Naive thymus-derived CD4-positive, alpha-beta T cell (primary cell): ENCODE measurements at regions not wholly inside any gene's neighbourhood (a gene's known extent, or its start where the extent isn't known, plus 50 kb on each side); places are given as distances from the start of the nearest gene placed in this dataset.

Source experiments
- ATAC-seq: fragments of 150-1000 bp; cut with Tn5 transposase; 2 replicates; pipeline ENCODE4 v1.10.0; 2021; ENCODE audit warnings: mild to moderate bottlenecking, moderate library complexity
- CTCF ChIA-PET: fragments of 350-600 bp; sonication (Branson Sonifier 250); formaldehyde crosslinking; loops from one replicate; lab custom pipeline; 2021; ENCODE audit warnings: antibody characterized with exemption; lab: Charles Lee
- POLR2A ChIA-PET: fragments of 350-600 bp; sonication (Branson Sonifier 250); formaldehyde crosslinking; loops from one replicate; lab custom pipeline; 2021; ENCODE audit warnings: antibody characterized with exemption, inconsistent platforms; lab: Charles Lee
- DNase-seq, 9 donors: peaks; one replicate each; pipeline versions ENCODE4 v3.0.0 to v3.0.0-alpha.2; 2020 to 2022; ENCODE audit warnings: mixed read lengths in 1 of 9
- H3K27ac ChIP-seq: one replicate; pipeline ENCODE4 v1.7.0; 2013; ENCODE audit warnings: mild to moderate bottlenecking, low read depth, low read length, moderate library complexity
- H3K27me3 ChIP-seq, 2 donors: one replicate each; pipeline ENCODE4 v1.7.0; 2013; ENCODE audit warnings: low read length in 2 of 2, mild to moderate bottlenecking in 2 of 2, moderate library complexity in 2 of 2; ENCODE audit not compliant: control insufficient read depth in 2 of 2, insufficient read depth in 2 of 2
- H3K36me3 ChIP-seq, 3 experiments: 1 replicate in 2 of 3; 2 replicates in 1 of 3; pipeline ENCODE4 v1.7.0; 2013; ENCODE audit warnings: low read length in 3 of 3, mild to moderate bottlenecking in 3 of 3, moderate library complexity in 1 of 3; ENCODE audit not compliant: insufficient read depth in 3 of 3, control insufficient read depth in 2 of 3
- H3K4me1 ChIP-seq, 2 donors: one replicate each; pipeline ENCODE4 v1.7.0; 2013; ENCODE audit warnings: low read length in 2 of 2, mild to moderate bottlenecking in 2 of 2, moderate library complexity in 1 of 2; ENCODE audit not compliant: control insufficient read depth in 2 of 2, insufficient read depth in 2 of 2
- H3K4me3 ChIP-seq: 2 replicates; pipeline ENCODE4 v1.7.0; 2013; ENCODE audit warnings: mild to moderate bottlenecking, low read length
- H3K9me3 ChIP-seq, 3 experiments: 1 replicate in 2 of 3; 2 replicates in 1 of 3; pipeline ENCODE4 v1.7.0; 2013; ENCODE audit warnings: low read length in 3 of 3; ENCODE audit not compliant: control insufficient read depth in 2 of 3
- H3K27ac Mint-ChIP-seq, 9 donors: one replicate each; pipeline ENCODE4 v1.8.0; 2020 to 2022; ENCODE audit warnings: mixed read lengths in 9 of 9, mild to moderate bottlenecking in 8 of 9, moderate library complexity in 5 of 9, inconsistent platforms in 2 of 9
- H3K27me3 Mint-ChIP-seq, 5 donors: one replicate each; pipeline ENCODE4 v1.8.0; 2021 to 2022; ENCODE audit warnings: mixed read lengths in 5 of 5, mild to moderate bottlenecking in 1 of 5
- H3K36me3 Mint-ChIP-seq, 5 donors: one replicate each; pipeline ENCODE4 v1.8.0; 2020 to 2022; ENCODE audit warnings: mixed read lengths in 5 of 5, mild to moderate bottlenecking in 3 of 5, inconsistent platforms in 1 of 5
- H3K4me1 Mint-ChIP-seq, 7 donors: one replicate each; pipeline ENCODE4 v1.8.0; 2020 to 2022; ENCODE audit warnings: mixed read lengths in 7 of 7, mild to moderate bottlenecking in 3 of 7, inconsistent platforms in 1 of 7
- H3K4me3 Mint-ChIP-seq, 10 donors: one replicate each; pipeline ENCODE4 v1.8.0; 2020 to 2022; ENCODE audit warnings: mild to moderate bottlenecking in 10 of 10, mixed read lengths in 10 of 10, moderate library complexity in 6 of 10, inconsistent platforms in 2 of 10
- H3K9me3 Mint-ChIP-seq, 11 donors: one replicate each; pipeline ENCODE4 v1.8.0; 2020 to 2022; ENCODE audit warnings: mixed read lengths in 11 of 11, mild to moderate bottlenecking in 4 of 11, inconsistent platforms in 1 of 11, moderate library complexity in 1 of 11
- intact Hi-C, 2 donors: fragments of 100-400 bp; cut with micrococcal nuclease; formaldehyde crosslinking; loops; one replicate each; pipeline ENCODE4 v1.15.1; 2023

DNA sequence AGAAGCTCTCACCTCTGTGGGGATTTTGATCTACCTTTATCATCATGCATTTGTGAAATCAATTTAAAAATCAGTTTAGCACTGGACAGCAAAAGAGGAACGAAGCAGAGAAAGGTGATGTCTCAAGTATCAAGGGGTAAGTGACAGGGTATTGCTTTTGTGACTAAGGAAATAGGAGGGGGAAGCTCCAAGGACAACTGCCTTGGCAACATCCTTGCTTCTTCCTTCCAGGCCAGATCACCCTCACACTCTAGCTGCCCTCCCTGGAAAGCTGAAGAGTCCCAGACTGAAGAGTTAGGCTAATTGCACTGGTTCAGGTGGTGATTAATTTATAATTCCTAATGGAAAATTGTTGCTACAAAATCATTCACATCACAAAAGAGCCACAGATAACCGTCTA lies 859.1 kb upstream of the ACVR2A start:
- Mint-ChIP-seq H3K9me3 (peaks cover 0 to 2% (median 0%) of the 10 kb centered on the region in 11 donors), H3K4me3 (no peak overlapping the region), H3K36me3 (no peaks in the 10 kb centered on the region), H3K27ac (no peak overlapping the region), H3K27me3 (peaks cover 3 to 30% (median 11%) of the 10 kb centered on the region in 5 donors), H3K4me1 (peaks cover 0 to 2% (median 0%) of the 10 kb centered on the region in 7 donors)
- no peak for ATAC-seq
- intact Hi-C loops: no loop called here
- Histone ChIP-seq H3K4me1 (no peaks in the 10 kb centered on the region), H3K9me3 (no peaks in the 10 kb centered on the region), H3K27me3 (no peaks in the 10 kb centered on the region), H3K27ac (no peak overlapping the region), H3K36me3 (no peaks in the 10 kb centered on the region), H3K4me3 (no peak overlapping the region)
- ChIA-PET CTCF (no interaction called here), POLR2A (no interaction called here)
- DNase-seq: no peak

DNA sequence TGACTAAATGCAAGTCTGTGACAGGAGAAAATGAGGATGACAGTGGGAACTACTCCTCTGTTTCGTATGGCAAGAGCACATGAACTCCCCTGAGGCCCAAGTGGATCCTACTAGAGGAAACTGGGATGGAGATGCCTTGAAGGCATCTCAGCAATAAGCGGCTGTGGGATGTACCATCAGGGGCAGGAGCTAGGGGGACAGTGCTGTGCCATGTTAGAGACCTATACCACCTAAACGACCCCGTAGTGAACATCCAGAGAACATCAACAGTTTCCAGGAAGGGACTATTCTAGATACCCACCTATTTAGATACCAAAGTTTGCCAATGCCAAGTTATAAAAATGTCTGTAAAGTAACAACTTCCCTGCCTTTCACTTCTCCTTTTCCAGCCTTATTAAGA lies 860.8 kb upstream of the ACVR2A start:
- ATAC-seq (no peak), DNase-seq (no peak)
- Histone ChIP-seq H3K36me3 (no peaks in the 10 kb centered on the region), H3K9me3 (no peaks in the 10 kb centered on the region), H3K27ac (no peak overlapping the region), H3K4me3 (no peak overlapping the region), H3K27me3 (no peaks in the 10 kb centered on the region), H3K4me1 (no peaks in the 10 kb centered on the region)
- no peaks in the 10 kb centered on the region for H3K36me3 Mint-ChIP-seq
- no peak overlapping the region for H3K27ac Mint-ChIP-seq
- CTCF ChIA-PET: interaction anchor here (0.6 kb wide), 1 partner anchor 1702 kb away, joined by 3 read pairs; no protein-coding TSS in a partner anchor
- H3K27me3 Mint-ChIP-seq: peaks cover 3 to 22% (median 7%) of the 10 kb centered on the region in 5 donors
- POLR2A ChIA-PET: no interaction called here
- peaks cover 0 to 5% (median 0%) of the 10 kb centered on the region in 11 donors for H3K9me3 Mint-ChIP-seq
- peaks cover 0 to 2% (median 0%) of the 10 kb centered on the region in 7 donors for H3K4me1 Mint-ChIP-seq
- no peak overlapping the region for H3K4me3 Mint-ChIP-seq
- intact Hi-C loops: no loop called here

DNA sequence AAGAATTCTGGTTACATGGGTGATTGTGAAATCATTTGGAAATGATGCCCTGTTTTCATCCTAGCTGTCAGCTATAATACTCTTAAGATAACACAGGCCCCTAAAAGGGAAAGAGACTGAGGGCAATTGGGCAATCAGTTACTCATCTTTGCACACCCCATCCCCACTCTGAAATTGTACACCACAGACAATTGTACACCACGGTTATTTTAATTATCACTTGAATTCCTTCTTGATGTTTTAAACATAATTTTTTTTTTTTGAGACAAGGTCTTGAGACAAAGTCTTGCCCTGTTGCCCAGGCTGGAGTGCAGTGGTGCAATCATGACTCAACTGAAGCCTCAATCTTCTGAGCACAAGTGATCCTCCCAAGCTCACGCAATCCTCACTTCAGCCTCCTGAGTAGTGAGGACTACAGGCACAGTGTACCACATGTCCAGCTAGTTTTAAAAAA lies 862.4 kb upstream of the ACVR2A start:
- H3K4me1 Mint-ChIP-seq: no peaks in the 10 kb centered on the region

DNA sequence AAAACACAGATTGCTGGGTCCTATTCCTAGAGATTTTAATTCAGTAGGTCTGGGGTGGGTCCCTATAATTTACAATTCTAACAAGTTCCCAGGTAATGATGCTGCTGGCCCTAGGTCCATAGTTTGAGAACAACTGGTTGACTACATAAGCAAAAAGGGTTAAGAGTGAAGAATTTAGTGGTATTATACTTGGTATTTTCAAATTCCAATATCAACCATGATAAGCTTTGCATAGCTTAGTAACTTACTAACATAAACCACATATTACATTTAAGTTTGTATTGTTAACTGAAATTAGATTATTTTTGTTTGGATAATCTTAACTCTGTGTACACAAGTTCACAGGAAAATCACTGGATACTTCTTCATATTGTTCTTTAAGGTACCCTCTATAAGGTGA lies 862.9 kb upstream of the ACVR2A start:
- intact Hi-C loops: no loop called here

More for the DNA sequence above, 862.4 kb upstream of the ACVR2A start:
- Mint-ChIP-seq H3K9me3 (peaks cover 0 to 5% (median 0%) of the 10 kb centered on the region in 11 donors), H3K27ac (no peak overlapping the region), H3K27me3 (peaks cover 3 to 22% (median 7%) of the 10 kb centered on the region in 5 donors), H3K4me3 (no peak overlapping the region), H3K36me3 (no peaks in the 10 kb centered on the region)
- Histone ChIP-seq H3K27ac (no peak overlapping the region), H3K9me3 (no peaks in the 10 kb centered on the region), H3K36me3 (no peaks in the 10 kb centered on the region), H3K27me3 (no peaks in the 10 kb centered on the region), H3K4me1 (no peaks in the 10 kb centered on the region), H3K4me3 (no peak overlapping the region)
- DNase-seq: no peak
- ATAC-seq: no peak
- POLR2A ChIA-PET: no interaction called here
- CTCF ChIA-PET: no interaction called here
- intact Hi-C loops: no loop called here

DNA sequence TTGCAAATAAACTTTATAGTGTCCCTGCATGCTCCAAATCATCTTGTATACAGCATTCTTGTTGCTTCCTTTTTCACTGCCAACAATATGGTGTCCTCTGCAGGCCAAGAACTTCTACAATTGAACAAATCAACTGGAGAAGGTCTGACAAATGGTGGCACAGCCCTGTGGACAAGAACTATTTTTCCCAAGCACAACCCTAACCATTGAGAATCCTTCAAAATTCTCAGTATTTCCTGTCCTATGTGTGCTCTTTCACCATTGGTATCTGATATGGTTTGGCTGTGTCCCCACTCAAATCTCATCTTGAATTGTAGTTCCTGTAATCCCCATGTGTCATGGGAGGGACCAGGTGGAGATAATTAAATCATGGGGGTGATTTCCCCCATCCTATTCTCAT lies 865.1 kb upstream of the ACVR2A start:
- ATAC-seq (no peak), DNase-seq (no peak)
- Mint-ChIP-seq H3K36me3 (no peaks in the 10 kb centered on the region), H3K9me3 (peaks cover 0 to 5% (median 0%) of the 10 kb centered on the region in 11 donors), H3K27ac (no peak overlapping the region), H3K4me3 (no peak overlapping the region), H3K4me1 (no peaks in the 10 kb centered on the region), H3K27me3 (no peaks in the 10 kb centered on the region)
- Histone ChIP-seq H3K27me3 (no peaks in the 10 kb centered on the region), H3K4me3 (no peak overlapping the region), H3K36me3 (no peaks in the 10 kb centered on the region), H3K27ac (no peak overlapping the region), H3K9me3 (no peaks in the 10 kb centered on the region), H3K4me1 (no peaks in the 10 kb centered on the region)
- ChIA-PET CTCF (no interaction called here), POLR2A (no interaction called here)
- intact Hi-C loops: no loop called here

More for the DNA sequence above, 862.9 kb upstream of the ACVR2A start:
- no peak overlapping the region for H3K27ac Mint-ChIP-seq
- Histone ChIP-seq H3K36me3 (no peaks in the 10 kb centered on the region), H3K9me3 (no peaks in the 10 kb centered on the region), H3K4me3 (no peak overlapping the region), H3K27ac (no peak overlapping the region), H3K27me3 (no peaks in the 10 kb centered on the region), H3K4me1 (no peaks in the 10 kb centered on the region)
- POLR2A ChIA-PET: no interaction called here
- peaks cover 3 to 17% (median 7%) of the 10 kb centered on the region in 5 donors for H3K27me3 Mint-ChIP-seq
- ATAC-seq: no peak
- H3K4me1 Mint-ChIP-seq: no peaks in the 10 kb centered on the region
- H3K9me3 Mint-ChIP-seq: peaks cover 0 to 5% (median 0%) of the 10 kb centered on the region in 11 donors
- no peak overlapping the region for H3K4me3 Mint-ChIP-seq
- DNase-seq: no peak
- no peaks in the 10 kb centered on the region for H3K36me3 Mint-ChIP-seq
- CTCF ChIA-PET: no interaction called here

DNA sequence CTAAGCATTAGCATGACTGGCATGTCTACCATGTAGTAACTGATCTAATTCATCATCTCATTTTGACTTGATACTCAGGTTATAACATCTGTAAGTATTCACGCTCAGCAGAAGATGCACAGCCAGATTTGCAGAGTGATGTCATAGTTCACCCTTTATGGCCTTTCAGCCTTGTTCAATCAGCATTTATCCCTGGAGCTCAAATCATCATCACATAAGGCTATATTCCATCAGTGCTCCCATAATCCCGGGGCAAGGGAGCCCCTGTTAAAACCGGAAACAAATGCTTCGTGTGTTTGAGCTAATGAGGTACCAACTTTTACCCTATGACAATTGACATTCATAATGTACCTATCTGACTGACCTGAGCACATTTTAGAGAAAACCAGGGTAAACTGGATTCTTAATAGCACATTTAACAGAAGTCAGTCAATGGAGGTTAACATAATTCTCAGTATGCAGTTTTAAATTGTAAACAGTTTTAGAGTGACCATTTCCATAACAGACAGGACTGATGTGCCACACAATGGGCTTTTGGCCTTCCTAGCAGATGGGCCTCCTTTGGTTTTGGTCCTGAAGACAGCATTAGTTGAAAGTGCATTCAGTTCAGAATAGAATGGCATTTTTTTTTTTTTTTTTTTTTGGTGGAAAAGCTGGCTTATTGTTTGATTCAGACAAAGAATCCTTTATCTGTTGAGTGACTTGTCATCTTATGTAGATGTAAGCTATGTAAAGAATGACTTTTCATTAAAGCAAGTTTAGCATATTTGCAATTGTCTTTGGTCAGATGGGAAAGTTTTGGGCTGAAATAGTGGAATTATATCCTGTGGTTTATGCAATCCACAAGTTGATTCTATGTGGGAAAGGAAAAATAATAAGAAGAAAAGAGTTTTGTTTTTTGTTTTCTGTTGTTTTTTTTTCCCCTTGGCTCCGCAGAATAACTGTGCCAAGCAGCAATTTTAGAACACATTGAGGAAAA lies 866.0 kb upstream of the ACVR2A start:
- H3K9me3 Mint-ChIP-seq: peaks cover 0 to 5% (median 0%) of the 10 kb centered on the region in 11 donors
- Histone ChIP-seq H3K4me3 (no peak overlapping the region), H3K27me3 (no peaks in the 10 kb centered on the region), H3K9me3 (no peaks in the 10 kb centered on the region), H3K36me3 (no peaks in the 10 kb centered on the region), H3K27ac (no peak overlapping the region), H3K4me1 (no peaks in the 10 kb centered on the region)
- H3K27ac Mint-ChIP-seq: no peak overlapping the region
- no peaks in the 10 kb centered on the region for H3K4me1 Mint-ChIP-seq
- DNase-seq (no peak), ATAC-seq (no peak)
- CTCF ChIA-PET: no interaction called here
- no peak overlapping the region for H3K4me3 Mint-ChIP-seq
- H3K36me3 Mint-ChIP-seq: no peaks in the 10 kb centered on the region
- POLR2A ChIA-PET: no interaction called here
- intact Hi-C loops: no loop called here
- H3K27me3 Mint-ChIP-seq: no peaks in the 10 kb centered on the region
